HG03342 (cell line): ENCODE measurements at regions not wholly inside any gene's neighbourhood (a gene's known extent, or its start where the extent isn't known, plus 50 kb on each side); places are given as distances from the start of the nearest gene placed in this dataset.

Experiments
- ATAC-seq: cut with Tn5 transposase; IDR thresholded peaks from one replicate; pipeline ENCODE4 v1.9.1; 2021; ENCODE audit warnings: mild to moderate bottlenecking, moderate library complexity; ENCODE audit not compliant: unreplicated experiment

- no peak for ATAC-seq
These were observed 50.3 kb upstream of the DPH6 start for GRCh38 chr15:35596285-35596684.

GRCh38 chr15:35602836-35603235 is 56.9 kb upstream of the DPH6 start:
- ATAC-seq, result no peak

GRCh38 chr15:35603301-35603700 is 57.3 kb upstream of the DPH6 start:
- no peak for ATAC-seq

GRCh38 chr15:35603856-35604255 is 57.9 kb upstream of the DPH6 start:
- ATAC-seq, result no peak

GRCh38 chr15:35605764-35606449 is 59.9 kb upstream of the DPH6 start:
- ATAC-seq, result no peak

GRCh38 chr15:35606450-35606779 is 60.5 kb upstream of the DPH6 start:
- ATAC-seq, result no peak

- ATAC-seq, result peak; percentile 51
These were observed 70.7 kb upstream of the DPH6 start for GRCh38 chr15:35616498-35617271.

GRCh38 chr15:35618260-35619188 is 72.6 kb upstream of the DPH6 start:
- ATAC-seq, result no peak

- no peak for ATAC-seq
These were observed 76.8 kb upstream of the DPH6 start for GRCh38 chr15:35622641-35623340.

GRCh38 chr15:35624881-35625280 is 78.9 kb upstream of the DPH6 start:
- ATAC-seq, result no peak

- ATAC-seq, result no peak
These were observed 80.8 kb upstream of the DPH6 start for GRCh38 chr15:35626571-35627318.

GRCh38 chr15:35627696-35628095 is 81.7 kb upstream of the DPH6 start:
- ATAC-seq, result no peak

GRCh38 chr15:35629766-35630165 is 83.8 kb upstream of the DPH6 start:
- no peak for ATAC-seq

- ATAC-seq, result no peak
These were observed 84.6 kb upstream of the DPH6 start for GRCh38 chr15:35630532-35630931.

- ATAC-seq, result no peak
These were observed 85.0 kb upstream of the DPH6 start for GRCh38 chr15:35630985-35631384.

GRCh38 chr15:35633677-35634076 is 87.7 kb upstream of the DPH6 start:
- no peak for ATAC-seq

GRCh38 chr15:35646790-35647189 is 100.8 kb upstream of the DPH6 start:
- ATAC-seq, result no peak

GRCh38 chr15:35647303-35647702 is 101.3 kb upstream of the DPH6 start:
- ATAC-seq, result no peak

GRCh38 chr15:35648941-35649340 is 103.0 kb upstream of the DPH6 start:
- no peak for ATAC-seq

- ATAC-seq, result no peak
These were observed 103.6 kb upstream of the DPH6 start for GRCh38 chr15:35649575-35649974.
